GM12878 (cell line): ENCODE measurements at regions not wholly inside any gene's neighbourhood (a gene's known extent, or its start where the extent isn't known, plus 50 kb on each side); places are given as distances from the start of the nearest gene placed in this dataset.

Experiments
- ATAC-seq: fragments of 200-7000 bp; cut with Tn5 transposase; 3 replicates; pipeline ENCODE4 v1.9.1; 2020; ENCODE audit warnings: mild to moderate bottlenecking, moderate library complexity
- BruUV-seq: library from RNA; stranded (reverse); fragments of 400-500 nt; replicated peaks from 2 replicates; lab custom pipeline; 2021; lab: Mats Ljungman, UMichigan
- CTCF ChIA-PET: fragments of 300-600 bp; sonication (Branson Sonifier 250); formaldehyde crosslinking; extraction: SDS; loops from one replicate; lab custom pipeline; 2021; ENCODE audit warnings: inconsistent platforms; lab: Yijun Ruan, JAX
- POLR2A ChIA-PET: fragments of 350-600 bp; formaldehyde crosslinking; extraction: SDS; loops from one replicate; lab custom pipeline; 2021; ENCODE audit warnings: inconsistent platforms; lab: Charles Lee
- RAD21 ChIA-PET: fragments of 300-600 bp; sonication (Branson Sonifier 250); formaldehyde crosslinking; loops from one replicate; lab custom pipeline; 2023; ENCODE audit warnings: antibody characterized with exemption; ENCODE audit not compliant: unreplicated experiment; lab: Charles Lee
- SMC1A ChIA-PET: fragments of 300-600 bp; sonication (Branson Sonifier 250); formaldehyde crosslinking; loops from one replicate; lab custom pipeline; 2023; ENCODE audit not compliant: unreplicated experiment, uncharacterized antibody; lab: Charles Lee
- DNase-seq: peaks from one replicate; pipeline ENCODE4 v3.0.0-alpha.2; 2011; ENCODE audit warnings: low read depth, low spot score
- FAIRE-seq: peaks from 3 replicates; lab custom pipeline; 2011; peaks lifted over from hg19 to GRCh38; lab: Jason Lieb, UNC
- H2AFZ ChIP-seq: 2 replicates; pipeline ENCODE4 v1.6.0; 2011; ENCODE audit warnings: low read depth, low read length, control low read depth; ENCODE audit not compliant: control insufficient read depth
- H3K27ac ChIP-seq: 2 replicates; pipeline ENCODE4 v1.5.1; 2011; ENCODE audit warnings: control low read depth; ENCODE audit not compliant: control insufficient read depth, insufficient read depth
- H3K27me3 ChIP-seq, 2 experiments: replicated peaks in 1 of 2; 2 replicates each; pipeline versions ENCODE4 v1.6.0 to v1.6.1; 2011; ENCODE audit warnings: low read length in 1 of 2; ENCODE audit not compliant: control insufficient read depth in 2 of 2, insufficient read depth in 2 of 2
- H3K36me3 ChIP-seq, 2 experiments: 2 replicates each; pipeline ENCODE4 v1.5.1; 2011; ENCODE audit warnings: low read length in 1 of 2; ENCODE audit not compliant: control insufficient read depth in 2 of 2, insufficient read depth in 2 of 2
- H3K4me1 ChIP-seq: 2 replicates; pipeline ENCODE4 v1.6.1; 2011; ENCODE audit warnings: mild to moderate bottlenecking, low read length, moderate library complexity, mixed read lengths; ENCODE audit not compliant: control insufficient read depth, insufficient read depth
- H3K4me2 ChIP-seq: 2 replicates; pipeline ENCODE4 v1.6.0; 2011; ENCODE audit warnings: control low read depth; ENCODE audit not compliant: control insufficient read depth, insufficient read depth
- H3K4me3 ChIP-seq: fragments of 200-600 bp; sonication (generic); 2 replicates; pipeline ENCODE4 v1.5.1; 2016
- H3K79me2 ChIP-seq: 2 replicates; pipeline ENCODE4 v1.6.0; 2011; ENCODE audit warnings: low read length; ENCODE audit not compliant: control insufficient read depth, insufficient read depth
- H3K9ac ChIP-seq: 2 replicates; pipeline ENCODE4 v1.8.0; 2011; ENCODE audit warnings: low read length, control low read depth, mixed read lengths; ENCODE audit not compliant: control insufficient read depth, insufficient read depth
- H3K9me3 ChIP-seq: replicated peaks from 3 replicates; pipeline ENCODE4 v1.5.1; 2011; ENCODE audit warnings: mild to moderate bottlenecking, low read length; ENCODE audit not compliant: control insufficient read depth, insufficient read depth
- H4K20me1 ChIP-seq: 2 replicates; pipeline ENCODE4 v1.6.0; 2011; ENCODE audit not compliant: control insufficient read depth, insufficient read depth
- CREM ChIP-seq: IDR thresholded peaks from 2 replicates; pipeline ENCODE4 v1.6.1; 2014; ENCODE audit warnings: antibody characterized with exemption, low read depth
- EGR1 ChIP-seq, 2 experiments: IDR thresholded peaks; 1 replicate in 1 of 2; 2 replicates in 1 of 2; pipeline ENCODE4 v1.6.1; 2011 to 2012; ENCODE audit warnings: low read depth in 2 of 2, low read length in 2 of 2, borderline replicate concordance in 1 of 2, mild to moderate bottlenecking in 1 of 2, moderate library complexity in 1 of 2
- FOXK2 ChIP-seq: fragments of 450-650 bp; IDR thresholded peaks from 2 replicates; pipeline ENCODE4 v1.6.1; 2017; ENCODE audit warnings: mild to moderate bottlenecking, moderate library complexity
- KDM1A ChIP-seq: fragments of 200-600 bp; sonication (generic); IDR thresholded peaks from 2 replicates; pipeline ENCODE4 v1.6.1; 2016; ENCODE audit warnings: borderline replicate concordance
- POLR2A ChIP-seq: IDR thresholded peaks from 2 replicates; pipeline ENCODE4 v1.6.1; 2011; ENCODE audit warnings: low read depth, mild to moderate bottlenecking, low read length
- RB1 ChIP-seq: fragments of 450-650 bp; formaldehyde crosslinking; IDR thresholded peaks from 2 replicates; pipeline ENCODE4 v1.6.1; 2017; ENCODE audit warnings: mild to moderate bottlenecking, borderline replicate concordance
- RUNX3 ChIP-seq: IDR thresholded peaks from 2 replicates; pipeline ENCODE4 v1.6.1; 2012; ENCODE audit warnings: low read length, inconsistent platforms
- SPI1 ChIP-seq: IDR thresholded peaks from 2 replicates; pipeline ENCODE4 v1.6.1; 2011; ENCODE audit warnings: low read depth, mild to moderate bottlenecking, low read length, moderate library complexity, borderline replicate concordance; ENCODE audit not compliant: insufficient read depth
- STAT3 ChIP-seq: IDR thresholded peaks from 2 replicates; pipeline ENCODE4 v1.6.1; 2011; ENCODE audit warnings: low read depth, low read length, improper control_type of control experiment
- SUPT20H ChIP-seq: IDR thresholded peaks from 2 replicates; pipeline ENCODE4 v1.6.1; 2011; ENCODE audit warnings: low read depth, mild to moderate bottlenecking, low read length, moderate library complexity, borderline replicate concordance; ENCODE audit not compliant: control insufficient read depth
- TAF1 ChIP-seq: IDR thresholded peaks from 2 replicates; pipeline ENCODE4 v1.6.1; 2011; ENCODE audit warnings: mild to moderate bottlenecking, low read depth, low read length, borderline replicate concordance
- TARDBP ChIP-seq: IDR thresholded peaks from 2 replicates; pipeline ENCODE4 v1.6.1; 2016; ENCODE audit warnings: borderline replicate concordance
- ZNF24 ChIP-seq: fragments of 450-650 bp; IDR thresholded peaks from 2 replicates; pipeline ENCODE4 v1.6.1; 2017; ENCODE audit warnings: antibody characterized with exemption, mild to moderate bottlenecking
- WGBS: methylation state at CpG from one replicate; pipeline ENCODE4 v1.1.6; 2016; ENCODE audit warnings: low lambda C conversion rate; ENCODE audit not compliant: insufficient replicate concordance, insufficient coverage; ENCODE audit errors: missing lambda C conversion rate; 5-methylcytosine and 5-hydroxymethylcytosine counted together
- in situ Hi-C: fragments of 300-500 bp; cut with MboI; formaldehyde crosslinking; loops from 9 replicates; pipeline ENCODE4 v1.14.3; 2018; ENCODE audit warnings: mixed read lengths
- intact Hi-C: fragments of 100-400 bp; cut with micrococcal nuclease; formaldehyde crosslinking; loops from one replicate; pipeline ENCODE4 v1.14.2; 2022; ENCODE audit not compliant: unreplicated experiment
- TF ChIP-seq, protein P1 (sequence below): fragments of 450-650 bp; IDR thresholded peaks from 2 replicates; pipeline ENCODE4 v1.6.1; 2017; ENCODE audit warnings: mild to moderate bottlenecking, moderate library complexity
- TF ChIP-seq, protein P2 (sequence below): fragments of 450-650 bp; formaldehyde crosslinking; IDR thresholded peaks from 2 replicates; pipeline ENCODE4 v1.5.0; 2022; ENCODE audit warnings: mild to moderate bottlenecking, missing genetic modification characterization
- TF ChIP-seq, protein P3 (sequence below): fragments of 450-650 bp; IDR thresholded peaks from 2 replicates; pipeline ENCODE4 v1.6.1; 2014; ENCODE audit warnings: mild to moderate bottlenecking
- TF ChIP-seq, protein P4 (sequence below): fragments of 450-650 bp; IDR thresholded peaks from 2 replicates; pipeline ENCODE4 v1.6.1; 2017; ENCODE audit warnings: borderline replicate concordance

DNA sequence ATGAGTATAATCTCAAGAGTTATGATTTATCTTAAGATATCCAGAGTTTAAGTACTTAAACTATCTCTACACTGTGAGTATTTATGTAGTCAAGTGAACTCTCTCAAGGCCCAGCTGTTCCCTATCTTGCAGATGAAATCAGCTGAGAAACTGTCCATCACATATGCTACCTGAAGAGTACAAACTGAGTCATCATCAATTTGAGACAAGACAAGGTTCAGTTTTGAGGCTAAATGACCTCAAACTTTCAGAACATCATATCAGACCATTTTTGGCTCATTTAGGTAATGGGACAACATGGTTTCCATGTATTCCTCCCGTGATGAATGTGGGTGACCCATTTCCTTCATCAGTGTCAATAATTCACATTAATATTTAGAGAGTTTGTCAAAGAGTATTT is 53.1 kb upstream of the AUTS2 start:
- no TSS peak for BruUV-seq
- no peak overlapping the region for H2AFZ ChIP-seq
- 0% methylated on average over 1 of the region's 1 CpG for WGBS
- RAD21 ChIA-PET: no interaction called here
- intact Hi-C loops (no loop called here), in situ Hi-C loops (no loop called here)
- CTCF ChIA-PET: no interaction called here
- FAIRE-seq (no peak), DNase-seq (no peak), ATAC-seq (peak; percentile 64)
- no peaks in the 10 kb centered on the region for H3K4me1 ChIP-seq
- SMC1A ChIA-PET: no interaction called here
- no peaks in the 10 kb centered on the region for H3K27me3 ChIP-seq
- POLR2A ChIA-PET: no interaction called here
- H4K20me1 ChIP-seq: no peaks in the 10 kb centered on the region
- H3K79me2 ChIP-seq: no peaks in the 10 kb centered on the region
- no peak overlapping the region for H3K4me2 ChIP-seq
- H3K36me3 ChIP-seq: no peaks in the 10 kb centered on the region
- no peak overlapping the region for H3K27ac ChIP-seq
- no peak overlapping the region for H3K4me3 ChIP-seq
- no peaks in the 10 kb centered on the region; the same call in 2 of the 3 replicates for H3K9me3 ChIP-seq
- H3K9ac ChIP-seq: no peak overlapping the region
- TF ChIP-seq STAT3 (no peak), ZNF24 (no peak), POLR2A (no peak), CREM (peak; percentile 17; the same call in 1 of the 2 replicates), TAF1 (no peak), KDM1A (no peak), SPI1 (no peak), FOXK2 (no peak), EGR1 (IDR thresholded peaks at IDR 0.05; ENCODE audit: borderline replicate concordance in 1 of 2, low read depth in 2 of 2, low read length in 2 of 2) (no peak), RUNX3 (peak; percentile 40; the same call in 1 of the 2 replicates), RB1 (no peak), TARDBP (no peak), SUPT20H (no peak)
- TF ChIP-seq, protein P1, sequence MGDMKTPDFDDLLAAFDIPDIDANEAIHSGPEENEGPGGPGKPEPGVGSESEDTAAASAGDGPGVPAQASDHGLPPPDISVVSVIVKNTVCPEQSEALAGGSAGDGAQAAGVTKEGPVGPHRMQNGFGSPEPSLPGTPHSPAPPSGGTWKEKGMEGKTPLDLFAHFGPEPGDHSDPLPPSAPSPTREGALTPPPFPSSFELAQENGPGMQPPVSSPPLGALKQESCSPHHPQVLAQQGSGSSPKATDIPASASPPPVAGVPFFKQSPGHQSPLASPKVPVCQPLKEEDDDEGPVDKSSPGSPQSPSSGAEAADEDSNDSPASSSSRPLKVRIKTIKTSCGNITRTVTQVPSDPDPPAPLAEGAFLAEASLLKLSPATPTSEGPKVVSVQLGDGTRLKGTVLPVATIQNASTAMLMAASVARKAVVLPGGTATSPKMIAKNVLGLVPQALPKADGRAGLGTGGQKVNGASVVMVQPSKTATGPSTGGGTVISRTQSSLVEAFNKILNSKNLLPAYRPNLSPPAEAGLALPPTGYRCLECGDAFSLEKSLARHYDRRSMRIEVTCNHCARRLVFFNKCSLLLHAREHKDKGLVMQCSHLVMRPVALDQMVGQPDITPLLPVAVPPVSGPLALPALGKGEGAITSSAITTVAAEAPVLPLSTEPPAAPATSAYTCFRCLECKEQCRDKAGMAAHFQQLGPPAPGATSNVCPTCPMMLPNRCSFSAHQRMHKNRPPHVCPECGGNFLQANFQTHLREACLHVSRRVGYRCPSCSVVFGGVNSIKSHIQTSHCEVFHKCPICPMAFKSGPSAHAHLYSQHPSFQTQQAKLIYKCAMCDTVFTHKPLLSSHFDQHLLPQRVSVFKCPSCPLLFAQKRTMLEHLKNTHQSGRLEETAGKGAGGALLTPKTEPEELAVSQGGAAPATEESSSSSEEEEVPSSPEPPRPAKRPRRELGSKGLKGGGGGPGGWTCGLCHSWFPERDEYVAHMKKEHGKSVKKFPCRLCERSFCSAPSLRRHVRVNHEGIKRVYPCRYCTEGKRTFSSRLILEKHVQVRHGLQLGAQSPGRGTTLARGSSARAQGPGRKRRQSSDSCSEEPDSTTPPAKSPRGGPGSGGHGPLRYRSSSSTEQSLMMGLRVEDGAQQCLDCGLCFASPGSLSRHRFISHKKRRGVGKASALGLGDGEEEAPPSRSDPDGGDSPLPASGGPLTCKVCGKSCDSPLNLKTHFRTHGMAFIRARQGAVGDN: no peak
- TF ChIP-seq, protein P2, sequence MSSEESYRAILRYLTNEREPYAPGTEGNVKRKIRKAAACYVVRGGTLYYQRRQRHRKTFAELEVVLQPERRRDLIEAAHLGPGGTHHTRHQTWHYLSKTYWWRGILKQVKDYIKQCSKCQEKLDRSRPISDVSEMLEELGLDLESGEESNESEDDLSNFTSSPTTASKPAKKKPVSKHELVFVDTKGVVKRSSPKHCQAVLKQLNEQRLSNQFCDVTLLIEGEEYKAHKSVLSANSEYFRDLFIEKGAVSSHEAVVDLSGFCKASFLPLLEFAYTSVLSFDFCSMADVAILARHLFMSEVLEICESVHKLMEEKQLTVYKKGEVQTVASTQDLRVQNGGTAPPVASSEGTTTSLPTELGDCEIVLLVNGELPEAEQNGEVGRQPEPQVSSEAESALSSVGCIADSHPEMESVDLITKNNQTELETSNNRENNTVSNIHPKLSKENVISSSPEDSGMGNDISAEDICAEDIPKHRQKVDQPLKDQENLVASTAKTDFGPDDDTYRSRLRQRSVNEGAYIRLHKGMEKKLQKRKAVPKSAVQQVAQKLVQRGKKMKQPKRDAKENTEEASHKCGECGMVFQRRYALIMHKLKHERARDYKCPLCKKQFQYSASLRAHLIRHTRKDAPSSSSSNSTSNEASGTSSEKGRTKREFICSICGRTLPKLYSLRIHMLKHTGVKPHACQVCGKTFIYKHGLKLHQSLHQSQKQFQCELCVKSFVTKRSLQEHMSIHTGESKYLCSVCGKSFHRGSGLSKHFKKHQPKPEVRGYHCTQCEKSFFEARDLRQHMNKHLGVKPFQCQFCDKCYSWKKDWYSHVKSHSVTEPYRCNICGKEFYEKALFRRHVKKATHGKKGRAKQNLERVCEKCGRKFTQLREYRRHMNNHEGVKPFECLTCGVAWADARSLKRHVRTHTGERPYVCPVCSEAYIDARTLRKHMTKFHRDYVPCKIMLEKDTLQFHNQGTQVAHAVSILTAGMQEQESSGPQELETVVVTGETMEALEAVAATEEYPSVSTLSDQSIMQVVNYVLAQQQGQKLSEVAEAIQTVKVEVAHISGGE (CRISPR knock-in tag): no peak
- TF ChIP-seq, protein P3, sequence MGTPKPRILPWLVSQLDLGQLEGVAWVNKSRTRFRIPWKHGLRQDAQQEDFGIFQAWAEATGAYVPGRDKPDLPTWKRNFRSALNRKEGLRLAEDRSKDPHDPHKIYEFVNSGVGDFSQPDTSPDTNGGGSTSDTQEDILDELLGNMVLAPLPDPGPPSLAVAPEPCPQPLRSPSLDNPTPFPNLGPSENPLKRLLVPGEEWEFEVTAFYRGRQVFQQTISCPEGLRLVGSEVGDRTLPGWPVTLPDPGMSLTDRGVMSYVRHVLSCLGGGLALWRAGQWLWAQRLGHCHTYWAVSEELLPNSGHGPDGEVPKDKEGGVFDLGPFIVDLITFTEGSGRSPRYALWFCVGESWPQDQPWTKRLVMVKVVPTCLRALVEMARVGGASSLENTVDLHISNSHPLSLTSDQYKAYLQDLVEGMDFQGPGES: no peak
- TF ChIP-seq, protein P4, sequence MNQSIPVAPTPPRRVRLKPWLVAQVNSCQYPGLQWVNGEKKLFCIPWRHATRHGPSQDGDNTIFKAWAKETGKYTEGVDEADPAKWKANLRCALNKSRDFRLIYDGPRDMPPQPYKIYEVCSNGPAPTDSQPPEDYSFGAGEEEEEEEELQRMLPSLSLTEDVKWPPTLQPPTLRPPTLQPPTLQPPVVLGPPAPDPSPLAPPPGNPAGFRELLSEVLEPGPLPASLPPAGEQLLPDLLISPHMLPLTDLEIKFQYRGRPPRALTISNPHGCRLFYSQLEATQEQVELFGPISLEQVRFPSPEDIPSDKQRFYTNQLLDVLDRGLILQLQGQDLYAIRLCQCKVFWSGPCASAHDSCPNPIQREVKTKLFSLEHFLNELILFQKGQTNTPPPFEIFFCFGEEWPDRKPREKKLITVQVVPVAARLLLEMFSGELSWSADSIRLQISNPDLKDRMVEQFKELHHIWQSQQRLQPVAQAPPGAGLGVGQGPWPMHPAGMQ: no peak
